PC-9 (cell line): ENCODE measurements at regions not wholly inside any gene's neighbourhood (a gene's known extent, or its start where the extent isn't known, plus 50 kb on each side); places are given as distances from the start of the nearest gene placed in this dataset.

Source experiments
- EZH2 ChIP-seq: fragments of 200-600 bp; sonication (generic); IDR thresholded peaks from 2 replicates; pipeline ENCODE4 v1.8.0; 2017; ENCODE audit warnings: antibody characterized with exemption, low read depth
- TF ChIP-seq, protein P1 (sequence below): fragments of 200-600 bp; sonication (generic); conservative IDR thresholded peaks from 2 replicates; pipeline ENCODE4 v1.6.1; 2017; ENCODE audit warnings: mixed run types, antibody characterized with exemption, mild to moderate bottlenecking, moderate library complexity

GRCh38 chr2:191597186-191597751, 80.7 kb upstream of the NABP1 start:
- TF ChIP-seq, protein P1, sequence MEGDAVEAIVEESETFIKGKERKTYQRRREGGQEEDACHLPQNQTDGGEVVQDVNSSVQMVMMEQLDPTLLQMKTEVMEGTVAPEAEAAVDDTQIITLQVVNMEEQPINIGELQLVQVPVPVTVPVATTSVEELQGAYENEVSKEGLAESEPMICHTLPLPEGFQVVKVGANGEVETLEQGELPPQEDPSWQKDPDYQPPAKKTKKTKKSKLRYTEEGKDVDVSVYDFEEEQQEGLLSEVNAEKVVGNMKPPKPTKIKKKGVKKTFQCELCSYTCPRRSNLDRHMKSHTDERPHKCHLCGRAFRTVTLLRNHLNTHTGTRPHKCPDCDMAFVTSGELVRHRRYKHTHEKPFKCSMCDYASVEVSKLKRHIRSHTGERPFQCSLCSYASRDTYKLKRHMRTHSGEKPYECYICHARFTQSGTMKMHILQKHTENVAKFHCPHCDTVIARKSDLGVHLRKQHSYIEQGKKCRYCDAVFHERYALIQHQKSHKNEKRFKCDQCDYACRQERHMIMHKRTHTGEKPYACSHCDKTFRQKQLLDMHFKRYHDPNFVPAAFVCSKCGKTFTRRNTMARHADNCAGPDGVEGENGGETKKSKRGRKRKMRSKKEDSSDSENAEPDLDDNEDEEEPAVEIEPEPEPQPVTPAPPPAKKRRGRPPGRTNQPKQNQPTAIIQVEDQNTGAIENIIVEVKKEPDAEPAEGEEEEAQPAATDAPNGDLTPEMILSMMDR = no peak
- no peak for TF ChIP-seq EZH2
